Mammary epithelial cell (primary cell): ENCODE measurements at regions not wholly inside any gene's neighbourhood (a gene's known extent, or its start where the extent isn't known, plus 50 kb on each side); places are given as distances from the start of the nearest gene placed in this dataset.

Experiments used
- CTCF ChIP-seq, 2 donors: IDR thresholded peaks in 1 of 2; conservative IDR thresholded peaks in 1 of 2; 2 replicates each; pipeline ENCODE4 v1.5.1; 2011 to 2012; ENCODE audit warnings: inconsistent platforms in 2 of 2, low read length in 2 of 2, mild to moderate bottlenecking in 2 of 2, control low read depth in 1 of 2, low read depth in 1 of 2; ENCODE audit not compliant: insufficient read depth in 1 of 2; ENCODE audit errors: extremely low read depth in 1 of 2
- EZH2 ChIP-seq: IDR thresholded peaks from 2 replicates; pipeline ENCODE4 v1.6.1; 2012; ENCODE audit warnings: low read length, inconsistent platforms, borderline replicate concordance

- no peak for TF ChIP-seq EZH2
- TF ChIP-seq CTCF (conservative IDR thresholded peaks at IDR 0.05 in 1 of 2, IDR thresholded peaks at IDR 0.05 in 1 of 2; ENCODE audit: extremely low read depth in 1 of 2, insufficient read depth in 1 of 2, low read depth in 1 of 2, low read length in 2 of 2): no peak
Measured at GRCh38 chr15:23801881-23802280, 114.8 kb upstream of the NDN start.
